ENCODE measurements at regions not wholly inside any gene's neighbourhood (a gene's known extent, or its start where the extent isn't known, plus 50 kb on each side); places are given as distances from the start of the nearest gene placed in this dataset.

DNA sequence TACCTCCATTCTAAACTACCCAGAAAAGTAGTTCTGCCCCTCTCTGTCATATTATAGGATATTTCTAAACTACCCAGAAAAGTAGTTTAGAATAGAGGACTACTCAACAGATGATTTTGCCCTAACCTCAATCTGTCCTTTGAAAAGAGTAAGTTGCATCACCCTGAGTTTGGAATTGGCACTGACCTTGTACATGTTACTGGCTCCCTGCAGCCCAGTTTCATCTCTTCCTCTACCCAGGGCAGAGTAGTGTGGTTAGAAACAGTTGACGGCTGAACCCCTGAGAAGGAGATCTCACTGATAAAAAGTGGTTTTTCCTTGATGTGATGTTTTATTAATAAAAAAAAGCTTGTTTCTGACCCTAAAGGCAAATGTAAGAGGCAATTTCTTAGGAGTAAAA, 340.5 kb upstream of the NECTIN3 start:
- Histone ChIP-seq H3K9ac (ENCODE audit: extremely low read depth, low read length, poor library complexity, severe bottlenecking) (no peak overlapping the region), H3K36me3 (ENCODE audit: control insufficient read depth, insufficient read depth, low read length) (no peaks in the 10 kb centered on the region), H3K4me3 (ENCODE audit: low read length) (no peak overlapping the region), H3K27me3 (ENCODE audit: control insufficient read depth, insufficient read depth, low read length, poor library complexity, severe bottlenecking) (no peaks in the 10 kb centered on the region), H3K27ac (ENCODE audit: low read depth, low read length) (no peak overlapping the region), H3K4me1 (ENCODE audit: control insufficient read depth, insufficient read depth, low read length) (peaks cover 14% of the 10 kb centered on the region), H3K9me3 (ENCODE audit: control insufficient read depth, low read length) (no peaks in the 10 kb centered on the region)
- no peak for DNase-seq
- TF ChIP-seq CTCF (conservative IDR thresholded peaks at IDR 0.05), result no peak
- Mint-ChIP-seq H3K4me3 (no peak overlapping the region), H3K27ac (no peak overlapping the region), H3K9me3 (no peaks in the 10 kb centered on the region), H3K4me1 (peaks cover 11% of the 10 kb centered on the region), H3K36me3 (ENCODE audit: low read depth) (no peaks in the 10 kb centered on the region), H3K27me3 (ENCODE audit: insufficient read depth) (no peaks in the 10 kb centered on the region)
- WGBS, 2 experiments (ENCODE audit: insufficient coverage in 1 of 2, insufficient read length in 1 of 2), result 100% methylated on average over 1 of the region's 1 CpG; no CpG with 5 or more reads in 1 of the 2 experiments

DNA sequence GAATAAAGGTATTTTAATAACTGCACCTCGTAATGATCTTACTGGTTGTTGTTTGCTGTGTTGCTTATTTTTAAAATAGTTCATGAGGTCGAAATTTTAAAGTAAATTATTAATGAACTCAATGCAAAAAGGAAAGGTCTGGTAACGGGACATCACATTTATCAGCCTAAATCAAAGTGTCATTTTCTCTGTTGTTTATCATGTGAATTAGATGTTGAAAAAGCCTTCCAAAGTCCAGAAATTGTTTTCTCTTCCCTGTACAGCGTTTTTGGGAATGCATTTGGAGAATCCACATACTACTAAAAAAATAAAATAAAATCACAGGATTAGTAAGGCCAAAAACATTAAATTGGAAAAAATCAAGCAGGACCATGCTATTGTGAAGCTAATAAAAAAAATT, 339.2 kb upstream of the NECTIN3 start:
- no peak overlapping the region for H3K4me3 Mint-ChIP-seq
- Histone ChIP-seq H3K36me3 (ENCODE audit: control insufficient read depth, insufficient read depth, low read length) (no peaks in the 10 kb centered on the region), H3K9ac (ENCODE audit: extremely low read depth, low read length, poor library complexity, severe bottlenecking) (no peak overlapping the region), H3K27ac (ENCODE audit: low read depth, low read length) (no peak overlapping the region), H3K4me3 (ENCODE audit: low read length) (no peak overlapping the region), H3K9me3 (ENCODE audit: control insufficient read depth, low read length) (peaks cover 5% of the 10 kb centered on the region), H3K27me3 (ENCODE audit: control insufficient read depth, insufficient read depth, low read length, poor library complexity, severe bottlenecking) (no peaks in the 10 kb centered on the region), H3K4me1 (ENCODE audit: control insufficient read depth, insufficient read depth, low read length) (peaks cover 10% of the 10 kb centered on the region)
- H3K36me3 Mint-ChIP-seq (ENCODE audit: low read depth), result no peaks in the 10 kb centered on the region
- no peak for TF ChIP-seq CTCF (conservative IDR thresholded peaks at IDR 0.05)
- H3K27ac Mint-ChIP-seq, result no peak overlapping the region
- no peak for DNase-seq
- 95% methylated on average over 4 of the region's 4 CpGs; no CpG with 5 or more reads in 1 of the 2 experiments for WGBS, 2 experiments (ENCODE audit: insufficient coverage in 1 of 2, insufficient read length in 1 of 2)
- peaks cover 3% of the 10 kb centered on the region for H3K4me1 Mint-ChIP-seq
- H3K27me3 Mint-ChIP-seq (ENCODE audit: insufficient read depth), result no peaks in the 10 kb centered on the region
- H3K9me3 Mint-ChIP-seq, result peaks cover 3% of the 10 kb centered on the region

GRCh38 chr3:110733045-110733444, 338.6 kb upstream of the NECTIN3 start:
- peaks cover 10% of the 10 kb centered on the region for H3K4me1 ChIP-seq (ENCODE audit: control insufficient read depth, insufficient read depth, low read length)
- Mint-ChIP-seq H3K4me1 (peaks cover 3% of the 10 kb centered on the region), H3K9me3 (peaks cover 3% of the 10 kb centered on the region), H3K27me3 (ENCODE audit: insufficient read depth) (no peaks in the 10 kb centered on the region), H3K4me3 (no peak overlapping the region), H3K36me3 (ENCODE audit: low read depth) (no peaks in the 10 kb centered on the region), H3K27ac (no peak overlapping the region)
- H3K27ac ChIP-seq (ENCODE audit: low read depth, low read length), result no peak overlapping the region
- no peak for TF ChIP-seq CTCF (conservative IDR thresholded peaks at IDR 0.05)
- H3K27me3 ChIP-seq (ENCODE audit: control insufficient read depth, insufficient read depth, low read length, poor library complexity, severe bottlenecking), result no peaks in the 10 kb centered on the region
- DNase-seq, result no peak
- WGBS, 2 experiments (ENCODE audit: insufficient coverage in 1 of 2, insufficient read length in 1 of 2), result 86% methylated on average over 3 of the region's 3 CpGs; no CpG with 5 or more reads in 1 of the 2 experiments
- no peak overlapping the region for H3K4me3 ChIP-seq (ENCODE audit: low read length)
- no peak overlapping the region for H3K9ac ChIP-seq (ENCODE audit: extremely low read depth, low read length, poor library complexity, severe bottlenecking)
- peaks cover 6% of the 10 kb centered on the region for H3K9me3 ChIP-seq (ENCODE audit: control insufficient read depth, low read length)
- no peaks in the 10 kb centered on the region for H3K36me3 ChIP-seq (ENCODE audit: control insufficient read depth, insufficient read depth, low read length)

Measured in endodermal cell (in vitro differentiated cells).